GM18868 (cell line): ENCODE measurements at regions not wholly inside any gene's neighbourhood (a gene's known extent, or its start where the extent isn't known, plus 50 kb on each side); places are given as distances from the start of the nearest gene placed in this dataset.
"Not testable (repeated sequence)": the region's sequence is repeated elsewhere in the genome, so short reads cannot be mapped to it uniquely, and the experiment has no call there.

Experiments used
- ATAC-seq: cut with Tn5 transposase; IDR thresholded peaks from one replicate; pipeline ENCODE4 v1.9.1; 2021; ENCODE audit warnings: mild to moderate bottlenecking, moderate library complexity; ENCODE audit not compliant: unreplicated experiment

GRCh38 chr5:143588933-143589662, 185.6 kb upstream of the NR3C1 start:
- ATAC-seq: no peak

- not testable (repeated sequence) for ATAC-seq
Observed at GRCh38 chr5:143588121-143588520, 184.6 kb upstream of the NR3C1 start.

GRCh38 chr5:143586781-143587362, 183.4 kb upstream of the NR3C1 start:
- ATAC-seq: no peak

- no peak for ATAC-seq
Observed at GRCh38 chr5:143585970-143586369, 182.5 kb upstream of the NR3C1 start.

GRCh38 chr5:143583409-143583808, 179.9 kb upstream of the NR3C1 start:
- peak; percentile 59 for ATAC-seq

- no peak for ATAC-seq
Observed at GRCh38 chr5:143582869-143583268, 179.4 kb upstream of the NR3C1 start.

- no peak for ATAC-seq
Observed at GRCh38 chr5:143582176-143582575, 178.7 kb upstream of the NR3C1 start.

GRCh38 chr5:143581649-143582048, 178.2 kb upstream of the NR3C1 start:
- ATAC-seq: no peak

GRCh38 chr5:143581147-143581546, 177.7 kb upstream of the NR3C1 start:
- no peak for ATAC-seq

GRCh38 chr5:143576711-143577484, 173.4 kb upstream of the NR3C1 start:
- ATAC-seq: no peak

GRCh38 chr5:143575286-143575685, 171.8 kb upstream of the NR3C1 start:
- ATAC-seq: no peak

- peak; percentile 21 for ATAC-seq
Observed at GRCh38 chr5:143574236-143574635, 170.8 kb upstream of the NR3C1 start.

GRCh38 chr5:143573568-143574170, 170.2 kb upstream of the NR3C1 start:
- peak; percentile 83 for ATAC-seq

GRCh38 chr5:143572671-143573070, 169.2 kb upstream of the NR3C1 start:
- ATAC-seq: no peak

- ATAC-seq: no peak
Observed at GRCh38 chr5:143571642-143572624, 168.4 kb upstream of the NR3C1 start.

- ATAC-seq: no peak
Observed at GRCh38 chr5:143570989-143571388, 167.5 kb upstream of the NR3C1 start.

- no peak for ATAC-seq
Observed at GRCh38 chr5:143569722-143570567, 166.5 kb upstream of the NR3C1 start.

GRCh38 chr5:143569213-143569701, 165.8 kb upstream of the NR3C1 start:
- ATAC-seq: no peak
